Adrenal gland (tissue), 9 donors: ENCODE measurements at regions not wholly inside any gene's neighbourhood (a gene's known extent, or its start where the extent isn't known, plus 50 kb on each side); places are given as distances from the start of the nearest gene placed in this dataset.

Experiments
- DNase-seq, 7 donors: peaks; one replicate each; pipeline ENCODE4 v3.0.0-alpha.2; 2019 to 2020
- H3K27ac ChIP-seq, 5 donors: fragments of 200-600 bp; sonication (generic) in 4 of 5; 1 replicate in 3 of 5; 2 replicates in 2 of 5; pipeline versions ENCODE4 v1.5.1 to v1.8.0; 2016 to 2020; ENCODE audit warnings: mild to moderate bottlenecking in 1 of 5
- H3K27me3 ChIP-seq: fragments of 200-600 bp; 2 replicates; pipeline ENCODE4 v1.8.0; 2021
- H3K36me3 ChIP-seq, 2 donors: fragments of 200-600 bp; replicated peaks in 1 of 2; 1 replicate in 1 of 2; 2 replicates in 1 of 2; pipeline versions ENCODE4 v1.5.1 to v1.8.0; 2018 to 2022
- H3K4me1 ChIP-seq, 2 donors: fragments of 200-600 bp; replicated peaks in 1 of 2; 1 replicate in 1 of 2; 2 replicates in 1 of 2; pipeline versions ENCODE4 v1.5.1 to v1.8.0; 2018 to 2021
- H3K4me3 ChIP-seq, 4 donors: fragments of 200-600 bp; sonication (generic) in 3 of 4; one replicate each; pipeline ENCODE4 v1.5.1; 2016 to 2018
- H3K9me3 ChIP-seq, 3 donors: fragments of 200-600 bp; sonication (generic) in 1 of 3; replicated peaks in 1 of 3; 1 replicate in 2 of 3; 2 replicates in 1 of 3; pipeline versions ENCODE4 v1.5.1 to v1.8.0; 2016 to 2021
- CTCF ChIP-seq, 6 experiments: fragments of 450-650 bp in 4 of 6; fragments of 200-600 bp in 2 of 6; sonication (generic) in 1 of 6; IDR thresholded peaks; 1 replicate in 5 of 6; 2 replicates in 1 of 6; pipeline versions ENCODE4 v1.5.1 to v1.8.0; 2016 to 2021; ENCODE audit warnings: antibody characterized with exemption in 6 of 6, mild to moderate bottlenecking in 2 of 6, moderate library complexity in 1 of 6
- POLR2A ChIP-seq, 2 donors: fragments of 450-650 bp; IDR thresholded peaks; one replicate each; pipeline ENCODE4 v1.6.1; 2017; ENCODE audit warnings: antibody characterized with exemption in 2 of 2, mild to moderate bottlenecking in 2 of 2, moderate library complexity in 1 of 2
- WGBS, 4 donors: extraction: QIAGEN DNeasy Blood & Tissue Kit in 2 of 4; methylation state at CpG; one replicate each; pipeline versions ENCODE4 v1.1.5 to v1.1.7; 2013 to 2017; 5-methylcytosine and 5-hydroxymethylcytosine counted together
- intact Hi-C, 2 donors: fragments of 100-400 bp; cut with DNase I; formaldehyde crosslinking; loops; one replicate each; pipeline versions ENCODE4 v1.14.1 to v1.15.0; 2022 to 2023
- donor health status: healthy with polysubstance abuse.
- donor health status: Bipolar disorder and iron deficiency.
- donor health status: DM: yes; HTN: yes; CAD: no.
- donor health status: DM: no; HTN: no; CAD: no.
- donor health status: DM: no; HTN: no; CAD: no.

GRCh38 chr6:18978337-18979128, 591.4 kb downstream of the RNF144B start:
- WGBS, 4 donors: 58 to 63% (median 58%) methylated on average over 3 of the region's 3 CpGs

GRCh38 chr6:18985061-18985460, 597.9 kb downstream of the RNF144B start:
- Histone ChIP-seq H3K4me1 (no peaks in the 10 kb centered on the region), H3K36me3 (no peaks in the 10 kb centered on the region), H3K27me3 (no peaks in the 10 kb centered on the region), H3K4me3 (no peak overlapping the region), H3K9me3 (no peaks in the 10 kb centered on the region), H3K27ac (no peak overlapping the region)
- TF ChIP-seq CTCF (IDR thresholded peaks at IDR 0.05) (no peak), POLR2A (IDR thresholded peaks at IDR 0.05) (no peak)
- WGBS, 4 donors: 74 to 85% (median 80%) methylated on average over 8 of the region's 8 CpGs
- no peak for DNase-seq
- intact Hi-C loops: loop anchor here in 1 of 2 donors (10.0 kb wide), 1 partner anchor 1630 kb away; no protein-coding TSS in a partner anchor

More at GRCh38 chr6:18978337-18979128, 591.4 kb downstream of the RNF144B start:
- Histone ChIP-seq H3K36me3 (no peaks in the 10 kb centered on the region), H3K4me1 (no peaks in the 10 kb centered on the region), H3K27ac (no peak overlapping the region), H3K27me3 (no peaks in the 10 kb centered on the region), H3K9me3 (no peaks in the 10 kb centered on the region), H3K4me3 (no peak overlapping the region)
- intact Hi-C loops: no loop called here
- DNase-seq: no peak
- no peak for TF ChIP-seq CTCF (IDR thresholded peaks at IDR 0.05)
- no peak for TF ChIP-seq POLR2A (IDR thresholded peaks at IDR 0.05)

- Histone ChIP-seq H3K9me3 (no peaks in the 10 kb centered on the region), H3K27me3 (no peaks in the 10 kb centered on the region), H3K27ac (no peak overlapping the region), H3K4me3 (no peak overlapping the region), H3K36me3 (no peaks in the 10 kb centered on the region), H3K4me1 (no peaks in the 10 kb centered on the region)
- TF ChIP-seq CTCF (IDR thresholded peaks at IDR 0.05) (no peak), POLR2A (IDR thresholded peaks at IDR 0.05) (no peak)
- intact Hi-C loops: loop anchor here in 1 of 2 donors (10.0 kb wide), 1 partner anchor 1629 kb away; no protein-coding TSS in a partner anchor
- whole genome bisulfite sequencing, 4 donors: 66 to 79% (median 74%) methylated on average over 2 of the region's 2 CpGs
- DNase-seq: no peak
Measured at GRCh38 chr6:18985996-18986395, 598.8 kb downstream of the RNF144B start.

GRCh38 chr6:18988636-18989035, 601.5 kb downstream of the RNF144B start:
- intact Hi-C loops: loop anchor here in 1 of 2 donors (10.0 kb wide), 1 partner anchor 1626 kb away; no protein-coding TSS in a partner anchor
- no peak for TF ChIP-seq POLR2A (IDR thresholded peaks at IDR 0.05)
- no peak for TF ChIP-seq CTCF (IDR thresholded peaks at IDR 0.05)
- Histone ChIP-seq H3K4me3 (no peak overlapping the region), H3K36me3 (no peaks in the 10 kb centered on the region), H3K4me1 (no peaks in the 10 kb centered on the region), H3K9me3 (no peaks in the 10 kb centered on the region), H3K27me3 (no peaks in the 10 kb centered on the region), H3K27ac (no peak overlapping the region)
- 70 to 78% (median 74%) methylated on average over 3 of the region's 3 CpGs for WGBS, 4 donors
- no peak for DNase-seq
